Keratinocyte (primary cell): ENCODE measurements at regions not wholly inside any gene's neighbourhood (a gene's known extent, or its start where the extent isn't known, plus 50 kb on each side); places are given as distances from the start of the nearest gene placed in this dataset.

Experiments
- DNase-seq: peaks from one replicate; pipeline ENCODE4 v3.0.0-alpha.2; 2011; ENCODE audit warnings: low read depth, missing footprints, low spot score
- FAIRE-seq: peaks from 2 replicates; lab custom pipeline; 2011; peaks lifted over from hg19 to GRCh38; lab: Jason Lieb, UNC
- H2AFZ ChIP-seq: 2 replicates; pipeline ENCODE4 v1.6.0; 2012; ENCODE audit warnings: low read length, control low read depth, inconsistent platforms; ENCODE audit not compliant: control insufficient read depth
- H3K27ac ChIP-seq: 2 replicates; pipeline ENCODE4 v1.5.1; 2011; ENCODE audit warnings: low read length; ENCODE audit not compliant: control insufficient read depth, insufficient read depth
- H3K27me3 ChIP-seq: 3 replicates; pipeline ENCODE4 v1.6.0; 2011; ENCODE audit warnings: low read length; ENCODE audit not compliant: control insufficient read depth, insufficient read depth; ENCODE audit errors: extremely low read depth
- H3K36me3 ChIP-seq, 2 experiments: 2 replicates in 1 of 2; 3 replicates in 1 of 2; pipeline ENCODE4 v1.5.1; 2011; ENCODE audit warnings: low read length in 2 of 2, mild to moderate bottlenecking in 1 of 2; ENCODE audit not compliant: control insufficient read depth in 2 of 2, insufficient read depth in 2 of 2; ENCODE audit errors: extremely low read depth in 1 of 2
- H3K4me1 ChIP-seq: 3 replicates; pipeline ENCODE4 v1.5.1; 2011; ENCODE audit warnings: low read length; ENCODE audit not compliant: control insufficient read depth, insufficient read depth; ENCODE audit errors: extremely low read depth
- H3K4me2 ChIP-seq: 3 replicates; pipeline ENCODE4 v1.6.0; 2011; ENCODE audit warnings: low read depth, low read length; ENCODE audit not compliant: control insufficient read depth, insufficient read depth; ENCODE audit errors: extremely low read depth
- H3K4me3 ChIP-seq, 3 experiments: fragments of 200-600 bp in 1 of 3; sonication (generic) in 1 of 3; 2 replicates in 2 of 3; 3 replicates in 1 of 3; pipeline ENCODE4 v1.5.1; 2011 to 2016; ENCODE audit warnings: low read length in 3 of 3, mild to moderate bottlenecking in 3 of 3, control low read depth in 2 of 3, inconsistent platforms in 1 of 3, low read depth in 1 of 3, mixed read lengths in 1 of 3, mixed run types in 1 of 3, moderate library complexity in 1 of 3; ENCODE audit not compliant: control insufficient read depth in 2 of 3, insufficient read depth in 2 of 3; ENCODE audit errors: extremely low read depth in 1 of 3
- H3K79me2 ChIP-seq: 2 replicates; pipeline ENCODE4 v1.6.0; 2012; ENCODE audit warnings: low read length; ENCODE audit not compliant: control insufficient read depth, insufficient read depth
- H3K9ac ChIP-seq: 3 replicates; pipeline ENCODE4 v1.6.0; 2011; ENCODE audit warnings: low read length; ENCODE audit not compliant: control insufficient read depth, insufficient read depth; ENCODE audit errors: extremely low read depth
- H3K9me1 ChIP-seq: 3 replicates; pipeline ENCODE4 v1.6.0; 2011; ENCODE audit warnings: low read length; ENCODE audit not compliant: control insufficient read depth, insufficient read depth; ENCODE audit errors: extremely low read depth
- H3K9me3 ChIP-seq: 2 replicates; pipeline ENCODE4 v1.5.1; 2012; ENCODE audit warnings: low read depth, low read length; ENCODE audit not compliant: control insufficient read depth
- H4K20me1 ChIP-seq: 3 replicates; pipeline ENCODE4 v1.6.0; 2011; ENCODE audit warnings: low read length; ENCODE audit not compliant: control insufficient read depth, insufficient read depth; ENCODE audit errors: extremely low read depth
- EZH2 ChIP-seq: IDR thresholded peaks from one replicate; pipeline ENCODE4 v1.6.1; 2012; ENCODE audit warnings: inconsistent platforms, mild to moderate bottlenecking, low read length, moderate library complexity
- dilution Hi-C: fragments of 300-500 bp; cut with MboI; formaldehyde crosslinking; loops from one replicate; pipeline ENCODE4 v1.7.0; 2020; ENCODE audit warnings: low sequenced_read_pairs; ENCODE audit not compliant: extremely low pct_ligation_motif_present
- TF ChIP-seq, protein P1 (sequence below), 3 experiments: IDR thresholded peaks in 1 of 3; conservative IDR thresholded peaks in 1 of 3; optimal IDR thresholded peaks in 1 of 3; 2 replicates in 2 of 3; 3 replicates in 1 of 3; pipeline versions ENCODE3 to v1.5.1; 2011; ENCODE audit warnings: low read length in 3 of 3, mild to moderate bottlenecking in 3 of 3, moderate library complexity in 2 of 3, control low read depth in 1 of 3, inconsistent platforms in 1 of 3; ENCODE audit not compliant: insufficient read depth in 2 of 3; ENCODE audit errors: extremely low read depth in 1 of 3

DNA sequence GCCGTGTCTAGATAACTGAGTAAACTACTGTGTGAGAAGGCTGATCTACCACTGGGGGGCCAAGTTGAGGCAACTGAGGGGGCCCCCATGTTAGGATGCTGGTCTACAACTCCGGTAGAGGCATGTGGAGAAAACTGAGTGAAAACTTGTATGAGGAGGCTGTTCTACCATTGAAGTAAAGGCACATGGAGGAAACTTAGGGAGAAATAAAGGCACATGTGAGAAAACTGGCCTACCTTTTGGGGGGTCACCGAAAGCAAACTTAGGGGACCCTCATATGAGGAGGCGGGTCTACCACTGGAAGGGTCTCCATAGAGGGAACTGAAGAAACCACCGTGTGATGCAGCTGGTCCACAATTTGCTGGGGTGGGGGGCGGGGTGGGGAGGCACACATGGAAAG, 155.2 kb downstream of the FBLN2 start:
- no peak for TF ChIP-seq EZH2
- TF ChIP-seq, protein P1, sequence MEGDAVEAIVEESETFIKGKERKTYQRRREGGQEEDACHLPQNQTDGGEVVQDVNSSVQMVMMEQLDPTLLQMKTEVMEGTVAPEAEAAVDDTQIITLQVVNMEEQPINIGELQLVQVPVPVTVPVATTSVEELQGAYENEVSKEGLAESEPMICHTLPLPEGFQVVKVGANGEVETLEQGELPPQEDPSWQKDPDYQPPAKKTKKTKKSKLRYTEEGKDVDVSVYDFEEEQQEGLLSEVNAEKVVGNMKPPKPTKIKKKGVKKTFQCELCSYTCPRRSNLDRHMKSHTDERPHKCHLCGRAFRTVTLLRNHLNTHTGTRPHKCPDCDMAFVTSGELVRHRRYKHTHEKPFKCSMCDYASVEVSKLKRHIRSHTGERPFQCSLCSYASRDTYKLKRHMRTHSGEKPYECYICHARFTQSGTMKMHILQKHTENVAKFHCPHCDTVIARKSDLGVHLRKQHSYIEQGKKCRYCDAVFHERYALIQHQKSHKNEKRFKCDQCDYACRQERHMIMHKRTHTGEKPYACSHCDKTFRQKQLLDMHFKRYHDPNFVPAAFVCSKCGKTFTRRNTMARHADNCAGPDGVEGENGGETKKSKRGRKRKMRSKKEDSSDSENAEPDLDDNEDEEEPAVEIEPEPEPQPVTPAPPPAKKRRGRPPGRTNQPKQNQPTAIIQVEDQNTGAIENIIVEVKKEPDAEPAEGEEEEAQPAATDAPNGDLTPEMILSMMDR (optimal IDR thresholded peaks at IDR 0.05 in 1 of 3, IDR thresholded peaks at IDR 0.05 in 1 of 3, conservative IDR thresholded peaks at IDR 0.05 in 1 of 3; ENCODE audit: extremely low read depth in 1 of 3, insufficient read depth in 2 of 3, low read length in 3 of 3) = no peak
- Histone ChIP-seq H3K4me3 (no peak overlapping the region), H3K9me3 (no peaks in the 10 kb centered on the region), H3K27ac (no peak overlapping the region), H4K20me1 (no peaks in the 10 kb centered on the region), H3K9me1 (no peaks in the 10 kb centered on the region), H3K4me1 (no peaks in the 10 kb centered on the region), H2AFZ (no peak overlapping the region), H3K36me3 (no peaks in the 10 kb centered on the region), H3K4me2 (no peak overlapping the region), H3K79me2 (no peaks in the 10 kb centered on the region), H3K27me3 (no peaks in the 10 kb centered on the region), H3K9ac (no peak overlapping the region)
- FAIRE-seq = no peak
- dilution Hi-C loops = no loop called here
- no peak for DNase-seq

DNA sequence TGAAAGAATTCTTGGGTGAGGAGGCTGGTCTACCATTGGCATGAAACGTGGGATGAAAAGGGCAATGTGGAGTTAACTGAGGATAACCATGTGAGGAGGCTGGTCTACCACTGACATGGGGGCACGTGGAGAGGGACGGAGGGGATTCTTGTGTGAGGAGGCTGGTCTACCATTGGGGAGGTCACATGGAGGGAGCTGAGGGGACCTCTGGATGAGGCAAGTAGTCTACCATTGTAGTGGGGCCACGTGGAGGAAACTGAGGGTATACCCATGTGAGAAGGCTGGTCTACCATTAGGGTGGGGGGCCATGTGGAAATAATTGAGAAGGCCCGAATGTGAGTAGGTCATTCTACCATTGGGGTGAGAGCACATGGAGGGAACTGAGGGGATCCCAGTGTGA, 154.1 kb downstream of the FBLN2 start:
- H2AFZ ChIP-seq = no peak overlapping the region
- H3K4me2 ChIP-seq = no peak overlapping the region
- H3K4me1 ChIP-seq = no peaks in the 10 kb centered on the region
- no peaks in the 10 kb centered on the region for H3K27me3 ChIP-seq
- no peak overlapping the region for H3K9ac ChIP-seq
- H4K20me1 ChIP-seq = no peaks in the 10 kb centered on the region
- no peaks in the 10 kb centered on the region for H3K9me3 ChIP-seq
- DNase-seq (no peak), FAIRE-seq (no peak)
- no peaks in the 10 kb centered on the region for H3K36me3 ChIP-seq
- H3K4me3 ChIP-seq = no peak overlapping the region
- TF ChIP-seq EZH2 = no peak
- TF ChIP-seq, protein P1 (optimal IDR thresholded peaks at IDR 0.05 in 1 of 3, IDR thresholded peaks at IDR 0.05 in 1 of 3, conservative IDR thresholded peaks at IDR 0.05 in 1 of 3; ENCODE audit: extremely low read depth in 1 of 3, insufficient read depth in 2 of 3, low read length in 3 of 3) = no peak
- dilution Hi-C loops = no loop called here
- H3K79me2 ChIP-seq = no peaks in the 10 kb centered on the region
- H3K9me1 ChIP-seq = no peaks in the 10 kb centered on the region
- no peak overlapping the region for H3K27ac ChIP-seq
